ENCODE measurements at regions not wholly inside any gene's neighbourhood (a gene's known extent, or its start where the extent isn't known, plus 50 kb on each side); places are given as distances from the start of the nearest gene placed in this dataset.

DNA sequence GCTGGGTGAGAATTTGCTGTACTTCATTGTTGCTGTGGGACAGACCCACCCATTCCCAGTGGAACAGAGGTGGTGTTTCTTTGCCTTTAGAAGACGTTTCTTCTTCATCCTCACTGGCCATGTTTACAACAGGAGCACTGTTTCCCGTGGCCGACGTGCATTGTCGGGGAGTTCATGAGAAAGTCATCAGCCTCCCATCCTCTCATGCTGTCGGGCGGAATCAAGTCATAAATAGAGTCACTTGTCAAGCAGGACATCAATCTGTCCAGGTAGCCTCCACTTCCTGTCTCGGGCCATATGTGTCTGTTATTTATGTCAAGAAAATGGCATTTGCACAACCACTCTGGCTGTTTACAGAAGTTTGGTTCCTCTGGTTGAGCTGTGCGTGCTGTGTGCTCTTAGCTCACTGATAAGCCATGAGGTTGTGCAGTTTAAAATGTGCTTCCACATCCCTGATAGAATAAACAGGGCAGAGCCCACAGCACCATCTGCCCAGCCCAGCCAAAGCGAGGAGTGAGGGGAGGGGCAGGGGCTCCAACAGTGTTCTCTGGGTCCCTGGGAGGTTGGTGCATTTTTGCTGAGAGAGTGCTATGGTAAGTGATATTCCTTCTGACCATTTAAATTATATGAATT lies 401.9 kb upstream of the IRX2 start:
- TF ChIP-seq, protein P1, sequence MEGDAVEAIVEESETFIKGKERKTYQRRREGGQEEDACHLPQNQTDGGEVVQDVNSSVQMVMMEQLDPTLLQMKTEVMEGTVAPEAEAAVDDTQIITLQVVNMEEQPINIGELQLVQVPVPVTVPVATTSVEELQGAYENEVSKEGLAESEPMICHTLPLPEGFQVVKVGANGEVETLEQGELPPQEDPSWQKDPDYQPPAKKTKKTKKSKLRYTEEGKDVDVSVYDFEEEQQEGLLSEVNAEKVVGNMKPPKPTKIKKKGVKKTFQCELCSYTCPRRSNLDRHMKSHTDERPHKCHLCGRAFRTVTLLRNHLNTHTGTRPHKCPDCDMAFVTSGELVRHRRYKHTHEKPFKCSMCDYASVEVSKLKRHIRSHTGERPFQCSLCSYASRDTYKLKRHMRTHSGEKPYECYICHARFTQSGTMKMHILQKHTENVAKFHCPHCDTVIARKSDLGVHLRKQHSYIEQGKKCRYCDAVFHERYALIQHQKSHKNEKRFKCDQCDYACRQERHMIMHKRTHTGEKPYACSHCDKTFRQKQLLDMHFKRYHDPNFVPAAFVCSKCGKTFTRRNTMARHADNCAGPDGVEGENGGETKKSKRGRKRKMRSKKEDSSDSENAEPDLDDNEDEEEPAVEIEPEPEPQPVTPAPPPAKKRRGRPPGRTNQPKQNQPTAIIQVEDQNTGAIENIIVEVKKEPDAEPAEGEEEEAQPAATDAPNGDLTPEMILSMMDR (conservative IDR thresholded peaks at IDR 0.05; ENCODE audit: low read length), result no peak
- no peak for TF ChIP-seq EZH2phosphoT487 (IDR thresholded peaks at IDR 0.05; ENCODE audit: borderline replicate concordance)

Data from Loucy (cell line).